NCI-H1105 (cell line): ENCODE measurements at regions not wholly inside any gene's neighbourhood (a gene's known extent, or its start where the extent isn't known, plus 50 kb on each side); places are given as distances from the start of the nearest gene placed in this dataset.

Source experiments
- DNase-seq: peaks from one replicate; lab custom pipeline; 2025; lab: John Stamatoyannopoulos, UW

DNA sequence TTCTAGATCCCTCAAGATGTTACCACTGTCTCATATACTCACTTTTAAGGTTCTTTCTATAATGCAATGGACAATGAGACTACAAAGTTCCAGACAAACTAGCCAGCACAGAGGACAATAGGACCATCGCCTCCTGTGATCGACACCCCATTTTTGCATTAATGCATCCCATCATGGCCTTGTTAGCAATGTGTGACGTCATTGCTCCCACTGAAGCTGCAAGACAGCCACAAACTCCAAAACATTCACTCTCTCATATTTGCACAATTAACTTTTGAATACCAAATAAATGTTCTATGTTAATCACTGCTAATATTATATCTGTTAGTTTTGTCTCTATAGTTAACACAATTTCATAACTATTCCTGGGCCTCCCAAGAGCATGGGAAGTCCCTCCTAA is 88.8 kb upstream of the TMEM72 start:
- DNase-seq, result no peak

DNA sequence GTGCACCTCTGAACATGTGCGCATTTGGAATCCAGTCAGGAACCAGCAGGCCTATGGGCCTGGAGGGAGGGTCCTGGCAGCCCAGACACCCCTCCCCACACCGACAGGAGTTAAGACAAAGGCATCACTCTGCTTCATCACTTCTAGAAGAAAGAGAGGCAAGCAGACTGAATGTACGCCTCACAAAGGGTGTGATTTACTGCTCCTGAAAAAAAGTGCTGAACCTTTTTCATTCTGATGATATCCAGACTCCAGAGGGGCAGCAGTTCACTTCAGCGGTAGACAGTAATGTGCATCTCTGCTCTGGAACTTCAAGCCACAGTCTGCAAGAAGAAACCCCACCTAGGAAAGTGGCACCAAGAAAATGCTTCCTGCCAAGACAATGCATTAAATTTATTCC is 88.2 kb upstream of the TMEM72 start:
- no peak for DNase-seq

DNA sequence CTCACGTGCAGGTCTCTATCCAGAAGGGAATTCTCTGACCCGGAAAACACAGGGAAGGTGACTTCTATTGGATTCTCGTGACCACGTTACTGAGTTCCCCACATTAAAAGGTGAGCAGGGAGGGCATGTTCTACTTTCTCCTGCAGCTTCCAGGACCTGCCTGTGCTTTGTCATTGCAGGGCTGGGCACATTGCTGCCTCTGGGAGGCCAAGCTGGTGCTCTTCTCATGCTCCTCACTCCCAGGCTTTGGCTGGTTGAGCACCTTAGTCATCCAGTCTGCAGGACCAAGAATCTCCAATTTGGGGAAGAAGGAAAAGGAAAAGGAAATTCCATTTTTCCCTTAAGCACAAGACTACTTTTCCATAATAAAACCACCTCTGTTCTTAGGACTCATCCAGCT is 86.5 kb upstream of the TMEM72 start:
- no peak for DNase-seq

DNA sequence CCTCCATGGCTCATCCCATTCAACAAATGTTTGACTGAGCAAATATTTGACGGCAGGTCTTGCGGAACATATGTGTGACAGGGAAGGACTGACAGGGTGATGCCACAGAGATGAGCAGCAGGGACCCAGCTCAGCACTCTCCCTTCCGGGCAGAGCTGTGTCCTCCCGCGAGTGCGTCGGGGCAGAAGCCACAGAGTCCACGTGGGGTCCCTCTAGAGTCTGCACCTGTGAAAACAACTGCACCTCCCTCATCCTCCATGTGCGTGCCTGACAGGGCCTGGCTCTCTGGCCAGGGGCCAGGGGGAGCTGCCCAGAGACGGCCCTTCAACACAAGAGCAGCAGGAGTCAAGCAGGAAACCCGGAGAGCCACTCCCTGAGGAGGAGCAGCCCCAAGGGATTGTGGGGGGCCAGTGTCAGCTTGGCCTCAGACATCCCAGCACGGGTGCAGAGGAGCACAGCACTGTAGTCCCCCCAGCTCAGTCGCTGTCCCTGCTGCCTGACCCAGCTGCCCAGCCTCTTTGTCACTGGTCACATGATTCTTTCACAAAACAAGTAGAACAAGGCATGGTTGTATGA is 83.6 kb upstream of the TMEM72 start:
- no peak for DNase-seq

DNA sequence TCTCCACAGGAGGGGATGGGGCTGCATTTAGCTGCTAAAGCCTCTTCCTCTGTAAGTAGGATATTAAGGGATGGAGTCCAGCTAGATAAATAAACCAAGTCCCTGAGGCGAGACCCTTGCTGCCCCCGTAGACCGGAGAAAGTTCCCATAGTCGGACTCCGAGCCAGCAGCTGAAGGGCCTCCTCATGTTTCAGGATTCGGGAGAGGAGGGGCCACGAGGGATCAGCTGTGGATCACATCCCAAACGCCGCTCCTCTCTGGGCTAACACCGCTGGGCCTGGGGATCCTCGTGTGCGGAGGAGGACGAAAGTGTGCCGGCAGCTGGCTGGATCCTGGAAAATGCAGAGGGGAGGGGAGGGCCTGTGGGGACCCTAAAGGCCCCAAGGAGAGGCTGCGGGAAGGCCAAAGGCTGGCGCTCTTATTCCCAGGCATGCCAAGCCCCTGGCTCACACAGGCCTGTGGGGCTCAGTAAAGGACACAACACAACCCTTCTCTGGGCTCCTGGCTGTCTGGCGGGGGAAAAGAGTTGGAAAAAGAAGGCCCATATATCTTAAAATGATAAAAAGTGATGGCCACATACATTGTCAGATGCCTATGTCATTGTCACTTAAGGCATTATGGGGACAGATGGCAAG is 82.5 kb upstream of the TMEM72 start:
- no peak for DNase-seq

DNA sequence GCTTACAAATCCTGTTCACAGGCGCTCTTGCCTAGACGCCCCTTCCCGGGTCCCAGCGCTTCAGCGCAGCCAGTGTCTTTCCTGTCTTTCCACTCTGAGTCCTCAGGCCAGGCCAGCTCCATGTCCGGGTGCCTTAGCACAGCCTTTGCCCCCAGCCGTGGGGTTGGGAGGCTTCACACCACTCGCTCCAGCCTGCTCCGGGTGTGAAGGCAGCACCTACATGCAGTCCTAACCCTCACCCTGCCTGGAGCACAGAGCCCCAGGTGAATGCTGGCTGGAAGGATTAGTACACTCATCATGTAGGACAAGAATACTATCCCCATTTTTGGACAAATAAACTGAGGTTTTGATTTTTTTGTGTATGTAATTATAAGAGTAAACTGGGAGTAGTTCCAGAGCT is 81.7 kb upstream of the TMEM72 start:
- no peak for DNase-seq

DNA sequence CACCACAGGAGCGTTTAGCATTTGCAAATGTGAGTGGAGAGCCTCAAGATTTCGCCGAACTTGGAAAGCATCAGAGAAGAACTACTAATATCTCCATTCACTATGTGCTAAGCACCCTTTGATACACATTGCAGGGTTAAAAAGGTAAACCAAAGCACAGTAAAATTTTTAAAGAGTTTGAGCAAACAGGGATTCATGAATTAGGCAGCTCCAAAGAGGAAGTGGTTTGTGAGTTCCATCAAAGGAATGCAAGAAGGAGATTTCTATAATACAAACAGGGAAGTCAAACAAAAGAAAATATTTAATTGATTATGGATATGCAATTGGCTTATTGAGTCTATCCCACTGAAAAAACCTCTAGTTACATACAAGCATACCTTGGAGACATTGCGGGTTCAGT is 81.1 kb upstream of the TMEM72 start:
- DNase-seq, result no peak

DNA sequence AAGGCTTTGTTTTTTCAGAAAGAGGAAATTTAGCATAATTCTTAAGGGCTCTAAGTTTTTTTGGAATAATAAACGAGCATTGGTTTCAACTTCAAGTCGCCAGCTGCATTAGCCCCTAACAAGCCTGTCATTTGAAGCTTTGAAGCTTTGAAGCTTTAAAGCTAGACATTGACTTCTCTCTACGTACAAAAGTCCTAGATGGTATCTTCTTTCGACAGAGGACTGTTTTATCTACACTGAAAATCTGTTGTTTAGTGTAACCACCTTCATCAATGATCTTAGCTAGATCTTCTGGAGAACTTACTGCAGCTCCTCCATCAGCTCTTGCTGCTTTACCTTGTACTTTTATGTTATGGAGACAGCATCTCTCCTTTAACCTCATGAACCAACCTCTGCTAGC is 79.6 kb upstream of the TMEM72 start:
- DNase-seq, result no peak

DNA sequence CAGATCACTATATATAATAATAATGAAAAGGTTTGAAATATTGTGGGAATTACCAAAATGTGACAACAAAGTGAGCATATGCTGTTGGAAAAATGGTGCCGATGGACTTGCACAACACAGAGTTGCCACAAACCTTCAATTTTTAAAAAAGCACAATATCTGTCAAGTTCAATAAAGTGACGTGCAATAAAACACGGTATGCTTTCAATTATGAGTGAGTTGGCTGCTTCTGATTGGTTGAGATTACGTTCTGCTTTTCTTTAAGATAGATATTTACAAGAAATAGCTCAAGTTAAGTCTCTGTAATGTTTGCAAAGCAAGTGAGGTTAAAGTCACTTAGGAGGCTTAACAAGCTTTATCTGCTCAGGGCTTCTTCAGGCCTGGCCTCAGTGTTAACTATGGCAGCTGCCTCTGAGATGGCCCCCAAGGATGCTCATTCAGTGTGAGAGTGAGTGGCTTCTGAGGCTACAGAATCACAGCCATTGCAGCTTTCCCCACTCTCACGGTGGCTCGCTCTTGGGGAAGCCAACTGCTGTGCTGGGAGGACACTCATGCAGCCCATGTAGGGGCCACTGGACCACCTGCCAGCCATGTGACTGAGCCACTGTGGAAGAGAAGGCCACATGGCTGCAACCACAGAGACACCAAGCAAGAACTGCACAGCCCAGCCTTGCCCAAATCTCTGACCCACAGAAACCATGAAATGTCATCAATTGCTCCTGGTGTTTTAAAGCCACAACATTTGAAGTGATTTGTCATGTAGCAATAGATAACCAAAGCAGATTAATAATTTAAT is 78.3 kb upstream of the TMEM72 start:
- DNase-seq, result no peak

DNA sequence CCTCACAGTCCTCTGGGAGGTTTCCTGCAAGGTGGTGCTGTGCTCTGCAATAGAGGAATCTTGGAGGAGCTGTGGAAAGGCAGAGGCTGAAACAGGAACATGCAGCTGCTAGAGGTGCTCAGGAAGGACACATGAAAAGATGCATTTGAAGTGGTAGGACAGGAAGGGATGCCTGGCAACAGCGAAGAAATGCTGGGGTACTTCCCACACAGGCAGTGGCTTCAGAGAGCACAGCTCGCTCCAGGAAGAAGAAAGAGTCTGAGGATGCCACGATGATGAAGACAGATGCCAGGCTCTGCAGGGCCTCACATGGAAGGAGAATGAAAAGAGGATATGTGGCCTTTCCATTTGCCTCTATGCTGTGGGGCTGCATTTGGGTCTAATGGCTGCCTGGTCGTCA is 77.0 kb upstream of the TMEM72 start:
- DNase-seq, result no peak

DNA sequence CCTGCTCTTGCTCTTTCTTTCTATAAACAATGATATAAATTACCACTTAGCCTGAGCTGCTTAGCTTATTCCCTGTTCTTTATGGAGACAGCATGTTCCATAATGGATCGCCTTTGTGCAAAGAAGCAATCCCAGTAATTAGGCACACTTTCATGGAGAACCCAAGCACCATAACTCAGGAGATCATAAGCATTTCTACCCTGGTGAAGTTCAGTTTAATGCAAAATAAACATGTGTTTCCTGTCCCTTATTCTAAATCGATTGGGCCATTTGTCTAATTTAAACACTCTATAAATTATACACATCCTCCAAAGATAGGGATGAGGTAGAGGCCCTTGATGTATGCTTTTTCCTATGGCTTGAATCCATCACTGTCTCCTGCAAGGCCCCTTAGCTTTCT is 75.8 kb upstream of the TMEM72 start:
- DNase-seq, result no peak

DNA sequence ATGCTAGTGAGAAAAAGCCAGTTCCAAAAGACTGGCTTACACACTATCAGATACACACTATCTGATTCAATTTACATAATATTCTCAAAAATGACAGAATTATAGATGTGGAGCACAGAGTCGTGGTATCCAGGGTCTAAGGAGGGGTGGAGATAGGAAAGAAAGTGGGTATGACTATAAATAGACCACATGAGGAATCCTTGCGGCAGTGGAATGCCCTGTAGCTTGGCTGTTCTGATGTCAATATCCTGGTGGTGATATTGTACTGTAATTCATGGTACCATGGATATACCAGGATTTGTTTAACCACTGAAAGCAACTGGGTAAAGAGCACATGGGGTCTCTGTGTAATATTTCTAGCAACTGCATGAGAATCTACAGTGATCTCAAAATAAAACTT is 67.7 kb upstream of the TMEM72 start:
- no peak for DNase-seq

DNA sequence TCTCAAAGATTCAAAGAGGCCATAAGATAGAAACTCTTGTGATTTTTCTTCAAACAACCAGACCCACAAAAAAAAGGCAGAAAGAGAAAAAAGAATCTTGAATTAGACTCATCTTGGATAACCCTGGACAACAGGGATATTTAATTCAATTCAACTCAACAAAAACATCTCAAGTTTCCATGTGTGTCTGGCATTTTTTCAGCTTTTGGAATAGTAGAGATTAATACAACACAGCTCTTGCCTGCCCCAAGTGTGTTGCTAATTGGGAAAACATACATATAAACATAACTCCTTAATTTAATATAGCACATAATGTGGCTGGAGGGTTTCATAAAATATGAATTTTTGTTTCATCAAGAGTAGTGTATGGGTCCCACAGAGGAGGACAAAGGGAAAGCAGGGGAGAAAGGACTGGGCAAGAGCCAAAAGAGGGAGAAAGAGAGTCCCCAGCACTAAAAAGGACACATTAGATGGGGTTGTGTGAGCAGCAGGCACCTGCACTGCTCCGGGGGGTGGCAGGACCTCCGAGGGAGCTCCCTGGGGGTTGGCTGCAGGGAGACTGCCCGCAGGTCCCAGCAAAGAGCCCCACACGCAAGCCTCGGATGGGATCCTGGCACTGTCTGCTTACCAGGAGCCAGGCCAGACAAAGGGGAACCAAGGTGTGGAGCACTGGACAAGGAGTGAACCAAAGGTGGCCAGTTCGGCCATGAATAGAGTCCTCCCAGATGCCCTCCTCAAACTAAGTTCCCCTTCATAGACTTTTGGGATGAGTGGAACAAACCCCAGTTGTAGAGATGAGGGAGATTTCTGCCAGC is 65.6 kb upstream of the TMEM72 start:
- no peak for DNase-seq

DNA sequence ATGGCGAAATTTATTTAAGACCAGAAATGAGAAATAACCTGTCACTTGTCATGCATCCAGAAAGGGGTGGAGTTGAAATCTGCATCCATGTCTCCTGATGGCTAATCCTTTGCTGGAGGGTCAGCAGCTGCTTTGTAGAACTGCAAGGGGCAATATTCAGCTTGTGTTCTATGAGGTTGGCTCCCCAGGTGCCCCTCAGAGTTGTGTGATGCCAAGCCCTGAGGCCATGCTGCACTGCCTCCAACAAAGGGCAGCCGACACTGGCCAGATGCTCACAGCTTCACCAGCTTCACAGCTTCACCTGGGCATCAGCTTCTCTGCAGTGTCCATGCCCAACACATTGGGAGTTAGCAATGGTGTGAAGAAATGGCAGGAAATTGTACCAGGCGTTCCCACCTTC is 64.0 kb upstream of the TMEM72 start:
- DNase-seq, result no peak

DNA sequence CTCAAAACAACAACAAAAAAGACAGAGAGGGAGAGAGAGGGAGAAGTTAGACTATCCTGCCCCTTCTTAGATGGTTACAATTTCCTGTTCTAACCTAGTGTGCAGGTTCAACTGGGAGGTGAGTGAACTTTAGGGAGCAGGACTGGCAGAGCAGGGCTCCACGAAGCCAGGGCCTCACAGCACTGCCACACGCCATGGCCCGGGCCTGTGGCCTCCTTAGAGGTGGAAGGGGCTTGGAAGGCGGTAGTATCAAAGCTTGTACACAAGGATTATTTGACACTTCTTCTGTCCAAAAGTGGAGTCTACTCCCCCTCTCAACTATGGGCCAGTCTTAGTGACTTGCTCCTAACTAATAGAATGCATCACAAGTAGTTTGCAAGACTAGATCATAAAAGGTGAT is 62.9 kb upstream of the TMEM72 start:
- no peak for DNase-seq

DNA sequence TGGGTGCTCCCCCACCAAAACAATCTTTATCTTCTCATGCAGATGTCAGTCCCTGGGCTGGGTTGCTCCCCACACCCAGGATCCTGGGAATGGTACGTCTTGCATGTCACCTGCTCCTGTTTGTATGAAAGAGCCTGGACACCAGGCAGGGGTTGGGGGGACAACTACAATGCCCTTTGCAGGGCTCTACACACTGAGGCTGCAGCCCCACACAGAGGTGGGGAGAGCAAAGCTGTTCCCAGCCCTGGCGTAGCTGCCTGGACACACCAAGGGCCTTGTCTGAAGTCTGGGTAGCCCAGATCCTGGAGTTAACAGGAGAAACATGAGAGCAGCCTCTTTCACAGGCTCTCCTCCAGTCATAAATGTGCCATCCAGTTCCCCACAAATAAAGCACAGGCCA is 61.2 kb upstream of the TMEM72 start:
- DNase-seq, result no peak

DNA sequence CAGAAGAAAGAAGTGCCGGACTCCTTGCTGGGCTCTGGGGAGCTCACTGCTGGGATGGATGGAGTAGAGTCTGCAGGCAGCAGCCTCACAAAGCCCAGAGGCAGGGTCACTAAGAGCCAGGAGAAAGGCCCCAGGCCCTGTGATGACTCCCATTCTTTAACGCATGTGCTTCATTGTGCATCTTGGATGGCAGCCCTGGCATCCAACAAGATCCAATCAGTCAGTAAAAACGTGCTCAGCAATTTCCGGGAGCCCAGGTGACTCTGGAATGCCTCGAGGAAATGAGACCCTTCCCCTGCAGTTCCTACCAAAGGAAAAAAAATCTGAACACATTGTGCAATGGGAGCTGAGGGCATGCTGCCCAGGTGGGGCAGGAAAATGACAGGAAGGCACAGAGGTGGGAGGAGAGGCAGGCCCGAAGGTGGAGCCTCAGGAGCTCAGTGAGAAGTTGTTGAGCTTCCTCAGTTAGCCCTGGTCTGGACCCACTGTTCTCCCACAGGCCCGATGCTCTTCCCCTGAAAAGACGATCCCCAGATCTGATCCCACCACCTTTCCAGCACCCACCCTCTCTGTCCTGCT is 60.7 kb upstream of the TMEM72 start:
- DNase-seq, result no peak

DNA sequence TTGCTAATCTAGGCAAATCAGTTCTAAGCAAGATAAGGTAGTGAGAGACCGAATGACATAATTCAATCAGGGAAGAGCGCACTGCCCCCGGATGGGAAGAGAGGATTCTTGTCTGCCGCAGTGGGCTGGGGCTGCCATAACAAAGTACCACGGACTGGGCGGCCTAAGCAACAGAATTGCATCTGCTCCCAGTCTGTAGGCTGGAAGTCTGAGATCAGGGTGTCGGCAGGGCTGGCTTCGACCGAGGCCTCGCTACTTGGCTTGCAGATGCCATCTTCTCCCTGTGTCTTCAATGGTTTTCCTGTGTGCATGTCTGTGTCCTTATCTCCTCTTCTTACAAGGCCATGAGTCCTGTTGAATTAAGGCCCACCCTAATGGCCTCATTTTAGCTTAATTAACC is 59.7 kb upstream of the TMEM72 start:
- DNase-seq, result no peak

DNA sequence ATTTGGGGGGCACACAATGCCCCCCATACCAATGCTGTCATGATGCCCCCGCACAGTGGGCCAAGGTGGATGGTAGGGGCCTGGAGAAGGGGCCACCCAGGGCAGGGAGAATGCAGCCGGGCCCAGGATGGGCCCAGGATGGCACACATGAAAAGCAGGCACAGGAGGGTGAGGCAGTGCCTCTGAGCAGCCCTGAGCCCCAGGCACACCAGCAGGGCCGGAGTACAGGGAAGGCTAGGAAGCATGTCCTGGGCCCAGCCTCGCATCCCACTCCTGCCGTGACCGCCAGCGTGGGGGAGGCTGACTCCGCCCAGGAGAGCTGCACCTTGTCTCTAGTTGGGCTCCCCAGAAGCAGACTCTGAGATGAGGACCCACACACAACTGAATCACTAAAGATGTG is 59.3 kb upstream of the TMEM72 start:
- DNase-seq, result no peak

DNA sequence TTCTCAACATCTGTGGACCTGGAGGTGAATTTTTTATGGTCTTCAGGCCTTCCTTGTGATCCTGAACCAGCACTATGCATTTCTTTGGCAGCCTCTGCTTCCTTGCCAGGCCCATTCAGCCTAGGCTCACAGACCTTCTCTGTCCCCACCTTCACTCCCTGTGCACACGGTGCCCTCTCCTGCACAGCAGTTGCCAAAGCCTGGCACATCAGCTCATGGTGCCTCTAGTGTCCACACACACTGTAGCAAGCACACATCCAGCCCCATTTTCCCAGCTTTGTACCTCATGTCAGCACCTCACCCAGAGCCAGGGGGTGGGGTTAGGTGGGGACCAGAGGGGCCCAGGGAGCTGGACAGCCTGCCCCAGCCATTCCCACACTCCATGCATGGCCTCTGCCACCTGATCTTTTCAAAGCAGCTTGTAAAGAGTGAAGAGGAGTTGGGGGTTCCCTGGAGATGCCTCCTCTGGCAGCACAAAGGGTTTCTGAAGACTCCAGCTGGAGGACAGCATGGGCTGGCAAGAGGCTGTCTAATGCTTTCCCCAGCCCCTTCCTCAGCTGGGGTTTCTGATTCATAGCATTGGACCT is 57.9 kb upstream of the TMEM72 start:
- no peak for DNase-seq

DNA sequence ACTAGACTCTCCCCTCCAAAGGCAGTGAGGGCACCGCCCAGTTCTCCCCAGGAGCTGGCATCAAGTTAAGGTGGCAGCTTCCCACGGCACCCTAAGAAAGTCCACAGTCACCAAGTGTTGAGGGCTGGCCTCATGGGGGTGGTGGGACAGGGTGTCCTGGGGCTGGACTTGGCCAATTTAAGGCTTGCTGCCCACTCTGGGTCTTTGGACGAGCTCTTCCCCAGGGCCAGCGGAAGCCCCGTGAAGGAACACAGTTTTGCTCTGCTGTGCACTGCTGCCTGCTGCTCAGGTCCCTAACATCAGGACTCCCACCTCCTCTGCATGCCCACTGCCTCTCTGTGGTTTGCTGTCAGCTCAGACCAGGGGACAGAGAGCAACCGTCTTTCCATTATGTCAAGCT is 57.3 kb upstream of the TMEM72 start:
- DNase-seq, result no peak

DNA sequence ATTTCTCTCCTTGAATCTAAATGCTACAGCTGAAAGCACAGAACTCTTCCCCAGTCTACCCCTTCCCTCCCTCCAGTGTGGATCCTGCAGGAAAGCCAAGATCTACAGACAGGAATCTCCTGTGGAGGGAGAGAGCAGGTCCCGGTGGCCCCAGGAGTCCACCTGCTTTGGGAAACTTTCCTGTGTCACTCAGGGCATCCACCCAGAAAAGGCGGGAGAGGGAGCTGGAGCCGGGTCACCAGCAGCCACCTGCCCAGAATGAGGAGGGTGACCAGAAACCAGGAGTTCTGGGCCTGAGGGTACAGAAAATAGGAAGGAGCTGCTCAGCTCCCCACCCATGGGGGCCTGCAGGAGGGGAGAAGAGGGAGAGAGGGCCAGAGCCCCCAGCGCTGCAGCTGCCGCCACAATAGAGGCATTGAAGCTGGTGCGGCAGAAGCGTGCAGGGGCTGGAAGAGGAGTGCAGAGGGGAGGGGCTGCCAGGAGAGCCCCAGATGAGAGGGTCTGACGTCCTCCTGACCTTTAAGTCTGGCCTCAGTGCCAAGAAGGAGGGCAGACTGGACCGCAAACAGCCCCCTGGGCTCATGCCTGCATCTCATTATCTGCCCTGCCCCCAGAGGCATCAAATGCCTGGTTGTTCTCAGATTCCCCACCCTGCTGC is 56.3 kb upstream of the TMEM72 start:
- no peak for DNase-seq
